ENCODE measurements at regions not wholly inside any gene's neighbourhood (a gene's known extent, or its start where the extent isn't known, plus 50 kb on each side); places are given as distances from the start of the nearest gene placed in this dataset.

DNA sequence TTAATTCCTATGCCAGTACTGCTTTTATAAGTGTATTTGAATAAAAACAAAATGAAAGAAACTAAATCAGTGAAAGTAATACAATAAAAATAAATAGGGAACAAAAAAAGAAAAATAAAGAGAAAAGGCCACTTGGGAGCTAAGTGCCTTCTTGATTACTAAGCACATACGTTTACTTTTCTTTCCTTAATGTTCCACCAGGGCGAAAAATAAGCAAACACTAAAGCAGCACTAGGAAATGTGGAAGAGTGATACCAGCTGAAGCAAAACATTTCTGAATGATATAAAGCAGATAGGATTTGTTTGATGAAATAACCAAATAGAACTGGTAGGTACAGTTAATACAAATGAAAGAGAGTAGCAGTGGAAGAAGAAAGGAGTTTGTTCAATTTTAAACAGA lies 132.8 kb upstream of the ZPLD1 start:
- no peak for DNase-seq
- H3K9me3 Mint-ChIP-seq = no peaks in the 10 kb centered on the region
- CTCF ChIA-PET = no interaction called here
- no peak for ATAC-seq
- peaks cover 2% of the 10 kb centered on the region for H3K4me1 Mint-ChIP-seq (ENCODE audit: low read depth)
- H3K27me3 Mint-ChIP-seq = peaks cover 14% of the 10 kb centered on the region
- H3K36me3 Mint-ChIP-seq (ENCODE audit: low read depth) = no peaks in the 10 kb centered on the region
- no peak overlapping the region for H3K4me3 Mint-ChIP-seq
- intact Hi-C loops (cut with micrococcal nuclease) = no loop called here
- H3K27ac Mint-ChIP-seq = no peak overlapping the region
- TF ChIP-seq, protein P1, sequence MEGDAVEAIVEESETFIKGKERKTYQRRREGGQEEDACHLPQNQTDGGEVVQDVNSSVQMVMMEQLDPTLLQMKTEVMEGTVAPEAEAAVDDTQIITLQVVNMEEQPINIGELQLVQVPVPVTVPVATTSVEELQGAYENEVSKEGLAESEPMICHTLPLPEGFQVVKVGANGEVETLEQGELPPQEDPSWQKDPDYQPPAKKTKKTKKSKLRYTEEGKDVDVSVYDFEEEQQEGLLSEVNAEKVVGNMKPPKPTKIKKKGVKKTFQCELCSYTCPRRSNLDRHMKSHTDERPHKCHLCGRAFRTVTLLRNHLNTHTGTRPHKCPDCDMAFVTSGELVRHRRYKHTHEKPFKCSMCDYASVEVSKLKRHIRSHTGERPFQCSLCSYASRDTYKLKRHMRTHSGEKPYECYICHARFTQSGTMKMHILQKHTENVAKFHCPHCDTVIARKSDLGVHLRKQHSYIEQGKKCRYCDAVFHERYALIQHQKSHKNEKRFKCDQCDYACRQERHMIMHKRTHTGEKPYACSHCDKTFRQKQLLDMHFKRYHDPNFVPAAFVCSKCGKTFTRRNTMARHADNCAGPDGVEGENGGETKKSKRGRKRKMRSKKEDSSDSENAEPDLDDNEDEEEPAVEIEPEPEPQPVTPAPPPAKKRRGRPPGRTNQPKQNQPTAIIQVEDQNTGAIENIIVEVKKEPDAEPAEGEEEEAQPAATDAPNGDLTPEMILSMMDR (IDR thresholded peaks at IDR 0.05) = no peak
- POLR2A ChIA-PET = interaction anchor here (0.6 kb wide), 1 partner anchor 615 kb away, joined by 3 read pairs; no protein-coding TSS in a partner anchor

DNA sequence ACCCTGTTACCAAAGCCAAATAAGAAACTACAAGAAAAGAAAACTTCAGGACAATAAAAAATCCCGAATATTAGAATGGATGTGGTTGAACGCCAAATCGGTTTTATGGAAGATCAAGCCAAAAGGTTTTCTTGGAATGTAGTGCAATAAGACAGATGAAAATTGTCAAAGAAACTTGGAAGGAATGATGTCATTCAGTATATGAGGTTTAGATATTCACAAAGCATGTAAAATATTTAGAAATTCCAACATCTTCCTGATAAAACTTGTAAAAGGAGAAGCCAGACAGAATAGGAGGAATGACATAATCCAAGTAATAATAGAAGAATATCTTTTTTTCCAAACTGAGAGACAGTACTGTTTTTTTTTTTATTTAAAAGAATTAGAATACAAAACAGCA lies 130.3 kb upstream of the ZPLD1 start:
- ATAC-seq = no peak
- POLR2A ChIA-PET = no interaction called here
- Mint-ChIP-seq H3K9me3 (no peaks in the 10 kb centered on the region), H3K27me3 (peaks cover 13% of the 10 kb centered on the region), H3K27ac (no peak overlapping the region), H3K36me3 (ENCODE audit: low read depth) (no peaks in the 10 kb centered on the region), H3K4me3 (no peak overlapping the region), H3K4me1 (ENCODE audit: low read depth) (no peaks in the 10 kb centered on the region)
- TF ChIP-seq, protein P1 (IDR thresholded peaks at IDR 0.05) = no peak
- intact Hi-C loops (cut with micrococcal nuclease) = no loop called here
- DNase-seq = no peak
- CTCF ChIA-PET = no interaction called here

DNA sequence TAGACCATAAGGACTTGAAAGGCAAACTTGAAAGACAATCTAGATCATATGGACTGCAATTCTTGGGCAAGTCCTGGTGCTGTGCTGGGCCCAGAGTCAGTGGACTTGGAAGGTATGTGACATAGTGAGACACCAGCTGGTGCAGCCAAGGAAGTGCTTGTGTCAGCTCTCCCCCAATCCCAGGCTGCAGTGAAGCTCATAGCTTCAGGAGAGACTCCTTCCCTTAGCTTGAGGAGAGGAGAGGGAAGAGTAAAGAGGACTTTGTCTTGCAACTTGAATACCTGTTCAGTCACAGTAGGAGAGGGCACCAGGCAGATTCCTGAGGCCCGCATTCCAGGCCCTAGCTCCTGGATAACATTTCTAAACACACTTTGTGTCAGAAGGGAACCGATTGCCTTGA lies 127.4 kb upstream of the ZPLD1 start:
- Mint-ChIP-seq H3K27me3 (peaks cover 9% of the 10 kb centered on the region), H3K9me3 (no peaks in the 10 kb centered on the region), H3K4me1 (ENCODE audit: low read depth) (no peaks in the 10 kb centered on the region), H3K4me3 (no peak overlapping the region), H3K27ac (no peak overlapping the region), H3K36me3 (ENCODE audit: low read depth) (no peaks in the 10 kb centered on the region)
- ATAC-seq = no peak
- ChIA-PET CTCF (interaction anchor here (1.0 kb wide), 1 partner anchor 78 kb away, joined by 3 read pairs; no protein-coding TSS in a partner anchor), POLR2A (no interaction called here)
- TF ChIP-seq, protein P1 (IDR thresholded peaks at IDR 0.05) = no peak
- no peak for DNase-seq
- intact Hi-C loops (cut with micrococcal nuclease) = no loop called here

DNA sequence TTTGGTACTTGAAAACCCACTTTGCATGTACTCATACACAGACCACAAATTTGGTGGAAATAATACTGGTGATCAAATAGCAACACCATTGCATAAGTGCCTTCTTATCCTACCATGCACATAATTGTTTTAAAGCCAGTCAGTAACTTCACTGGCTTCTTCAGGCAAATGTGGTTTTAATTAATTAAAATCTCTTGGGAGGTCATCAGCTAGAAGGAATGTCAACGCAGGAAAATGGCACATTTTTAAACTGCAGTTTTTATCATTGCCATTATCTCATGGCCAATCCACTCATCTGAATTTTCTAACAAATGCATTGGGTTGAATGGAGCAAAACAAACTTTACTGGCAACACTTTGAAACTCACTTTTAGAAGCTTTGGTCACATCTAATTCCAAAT lies 105.7 kb upstream of the ZPLD1 start:
- no peak overlapping the region for H3K27ac Mint-ChIP-seq
- intact Hi-C loops (cut with micrococcal nuclease) = no loop called here
- H3K27me3 Mint-ChIP-seq = peaks cover 6% of the 10 kb centered on the region
- DNase-seq = no peak
- no peak for ATAC-seq
- ChIA-PET POLR2A (no interaction called here), CTCF (no interaction called here)
- no peaks in the 10 kb centered on the region for H3K9me3 Mint-ChIP-seq
- TF ChIP-seq, protein P1 (IDR thresholded peaks at IDR 0.05) = no peak
- H3K36me3 Mint-ChIP-seq (ENCODE audit: low read depth) = no peaks in the 10 kb centered on the region
- no peak overlapping the region for H3K4me3 Mint-ChIP-seq
- H3K4me1 Mint-ChIP-seq (ENCODE audit: low read depth) = no peaks in the 10 kb centered on the region

DNA sequence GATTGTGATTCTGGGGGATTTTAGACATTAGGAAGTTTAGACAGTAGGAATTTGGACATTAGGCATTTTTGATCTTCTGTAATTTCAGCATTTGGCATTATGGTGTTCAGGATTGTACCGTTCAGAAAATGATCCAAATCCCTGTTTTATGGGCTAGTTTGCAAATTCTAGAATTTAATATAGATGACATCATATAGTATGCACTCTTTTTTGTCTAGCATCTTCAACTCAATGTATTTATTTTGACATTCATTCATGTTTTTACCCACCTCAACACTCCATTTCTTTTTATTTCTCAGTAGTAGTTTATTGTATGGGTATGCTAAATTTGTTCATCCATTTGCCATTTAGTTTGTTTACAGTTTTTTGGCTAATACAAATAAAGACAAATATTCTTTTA lies 105.3 kb upstream of the ZPLD1 start:
- H3K27ac Mint-ChIP-seq = no peak overlapping the region

More for the DNA sequence above, 105.3 kb upstream of the ZPLD1 start:
- Mint-ChIP-seq H3K36me3 (ENCODE audit: low read depth) (no peaks in the 10 kb centered on the region), H3K27me3 (peaks cover 6% of the 10 kb centered on the region), H3K4me3 (no peak overlapping the region), H3K4me1 (ENCODE audit: low read depth) (no peaks in the 10 kb centered on the region), H3K9me3 (no peaks in the 10 kb centered on the region)
- TF ChIP-seq, protein P1 (IDR thresholded peaks at IDR 0.05) = no peak
- CTCF ChIA-PET = no interaction called here
- ATAC-seq (no peak), DNase-seq (no peak)
- intact Hi-C loops (cut with micrococcal nuclease) = no loop called here
- POLR2A ChIA-PET = no interaction called here

All from activated CD8-positive, alpha-beta T cell treated with anti-CD3 and anti-CD28 coated beads for 36 hours (primary cell).